Naive B cell (primary cell): ENCODE measurements at regions not wholly inside any gene's neighbourhood (a gene's known extent, or its start where the extent isn't known, plus 50 kb on each side); places are given as distances from the start of the nearest gene placed in this dataset.

Experiments
- ATAC-seq, 2 donors: fragments of 150-1000 bp; cut with Tn5 transposase; 2 replicates each; pipeline ENCODE4 v1.10.0; 2021; ENCODE audit warnings: low read depth in 2 of 2, mild to moderate bottlenecking in 2 of 2, moderate library complexity in 2 of 2
- DNase-seq: peaks from one replicate; pipeline ENCODE4 v3.0.0; 2022
- H3K27ac Mint-ChIP-seq, 6 donors: one replicate each; pipeline ENCODE4 v1.8.0; 2020 to 2022; ENCODE audit warnings: mild to moderate bottlenecking in 6 of 6, mixed read lengths in 6 of 6, moderate library complexity in 5 of 6, inconsistent platforms in 2 of 6
- H3K27me3 Mint-ChIP-seq, 3 donors: one replicate each; pipeline ENCODE4 v1.8.0; 2021 to 2022; ENCODE audit warnings: mixed read lengths in 3 of 3, mild to moderate bottlenecking in 1 of 3
- H3K36me3 Mint-ChIP-seq, 2 donors: one replicate each; pipeline ENCODE4 v1.8.0; 2020 to 2022; ENCODE audit warnings: mixed read lengths in 2 of 2, inconsistent platforms in 1 of 2, mild to moderate bottlenecking in 1 of 2
- H3K4me1 Mint-ChIP-seq, 3 donors: one replicate each; pipeline ENCODE4 v1.8.0; 2020 to 2022; ENCODE audit warnings: mixed read lengths in 3 of 3, inconsistent platforms in 1 of 3, mild to moderate bottlenecking in 1 of 3, moderate library complexity in 1 of 3
- H3K4me3 Mint-ChIP-seq, 8 donors: one replicate each; pipeline ENCODE4 v1.8.0; 2020 to 2022; ENCODE audit warnings: mild to moderate bottlenecking in 8 of 8, mixed read lengths in 8 of 8, moderate library complexity in 8 of 8, inconsistent platforms in 2 of 8
- H3K9me3 Mint-ChIP-seq, 7 donors: one replicate each; pipeline ENCODE4 v1.8.0; 2020 to 2022; ENCODE audit warnings: mixed read lengths in 7 of 7, mild to moderate bottlenecking in 5 of 7, inconsistent platforms in 2 of 7, moderate library complexity in 1 of 7

DNA sequence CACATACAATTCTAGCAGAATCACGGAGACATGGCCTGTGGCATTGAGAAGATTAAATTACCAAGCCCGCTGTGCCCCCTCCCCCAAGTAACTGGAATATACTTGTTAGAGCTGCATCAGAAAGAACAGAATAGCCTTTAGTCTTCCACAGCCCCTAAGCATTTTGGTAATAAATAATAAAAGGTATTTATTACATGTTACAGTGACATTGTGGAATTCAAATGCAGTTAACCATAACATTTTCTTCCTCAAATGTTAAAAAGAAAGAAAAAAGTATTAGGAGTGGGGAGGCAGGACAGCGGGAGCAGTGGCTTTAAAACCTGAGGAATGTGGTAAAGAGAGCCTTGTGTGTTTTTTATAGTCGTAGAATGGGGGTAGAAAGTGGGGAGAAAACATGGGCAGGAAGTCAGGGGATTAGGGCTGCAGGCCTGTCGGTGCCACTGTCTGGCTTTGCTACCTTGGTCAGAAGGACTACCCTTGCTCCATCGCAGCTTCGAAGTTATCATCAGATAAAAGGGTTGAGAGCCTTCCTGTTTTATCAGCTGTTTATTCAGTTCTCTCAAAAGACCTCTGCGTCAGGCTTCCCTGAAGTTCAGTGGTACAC, 255.9 kb downstream of the MSRB3 start:
- H3K4me1 Mint-ChIP-seq: no peaks in the 10 kb centered on the region
- H3K36me3 Mint-ChIP-seq: no peaks in the 10 kb centered on the region
- ATAC-seq: no peak
- no peak for DNase-seq
- no peak overlapping the region for H3K4me3 Mint-ChIP-seq
- no peak overlapping the region for H3K27ac Mint-ChIP-seq
- H3K9me3 Mint-ChIP-seq: peaks cover 0 to 14% (median 6%) of the 10 kb centered on the region in 7 donors
- peaks cover 0 to 3% (median 0%) of the 10 kb centered on the region in 3 donors for H3K27me3 Mint-ChIP-seq

DNA sequence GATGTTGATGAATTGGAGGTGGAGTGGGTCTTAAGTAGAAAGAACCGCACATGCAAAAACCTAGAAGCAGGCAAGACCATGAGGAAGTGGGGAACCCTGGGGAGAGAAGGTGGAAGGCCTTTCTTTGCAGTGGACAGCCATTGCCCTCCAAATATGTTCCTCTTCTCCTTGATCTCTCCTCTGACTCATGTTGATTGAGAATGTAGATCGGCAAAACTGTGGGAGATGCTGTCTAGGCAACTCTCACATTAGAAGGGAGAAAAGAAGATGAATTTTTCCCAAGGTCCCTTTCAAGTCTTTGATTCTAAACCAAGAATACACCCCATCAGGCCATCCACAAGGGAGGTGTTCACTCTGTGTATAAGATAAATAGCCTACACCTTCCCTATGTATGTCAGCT, 257.5 kb downstream of the MSRB3 start:
- no peak for ATAC-seq
- H3K27ac Mint-ChIP-seq: no peak overlapping the region
- H3K27me3 Mint-ChIP-seq: peaks cover 0 to 3% (median 0%) of the 10 kb centered on the region in 3 donors
- no peaks in the 10 kb centered on the region for H3K36me3 Mint-ChIP-seq
- no peaks in the 10 kb centered on the region for H3K4me1 Mint-ChIP-seq
- no peak overlapping the region for H3K4me3 Mint-ChIP-seq
- DNase-seq: no peak
- peaks cover 10 to 27% (median 15%) of the 10 kb centered on the region in 7 donors for H3K9me3 Mint-ChIP-seq

DNA sequence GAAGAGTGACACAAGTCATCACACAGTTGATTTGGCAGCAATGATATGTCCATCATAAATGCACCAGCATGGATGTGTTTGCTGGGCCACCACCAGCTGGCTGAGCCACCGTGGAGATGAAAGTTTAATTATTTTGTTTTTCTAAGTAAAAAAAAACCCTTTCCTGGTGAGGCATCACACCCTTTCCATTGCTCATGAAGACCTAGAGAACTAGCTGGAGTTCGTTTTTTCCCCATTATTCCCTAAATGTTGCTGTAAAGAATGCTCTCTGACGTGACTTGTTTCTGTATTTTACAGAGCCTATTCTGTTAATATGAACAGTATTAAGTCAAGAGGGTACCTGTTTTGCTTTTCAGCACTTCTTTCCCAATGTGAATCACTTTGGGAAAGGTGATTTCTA, 257.9 kb downstream of the MSRB3 start:
- Mint-ChIP-seq H3K4me1 (no peaks in the 10 kb centered on the region), H3K9me3 (peaks cover 10 to 29% (median 15%) of the 10 kb centered on the region in 7 donors), H3K27ac (no peak overlapping the region), H3K36me3 (no peaks in the 10 kb centered on the region), H3K27me3 (peaks cover 0 to 3% (median 0%) of the 10 kb centered on the region in 3 donors), H3K4me3 (no peak overlapping the region)
- no peak for DNase-seq
- ATAC-seq: no peak

DNA sequence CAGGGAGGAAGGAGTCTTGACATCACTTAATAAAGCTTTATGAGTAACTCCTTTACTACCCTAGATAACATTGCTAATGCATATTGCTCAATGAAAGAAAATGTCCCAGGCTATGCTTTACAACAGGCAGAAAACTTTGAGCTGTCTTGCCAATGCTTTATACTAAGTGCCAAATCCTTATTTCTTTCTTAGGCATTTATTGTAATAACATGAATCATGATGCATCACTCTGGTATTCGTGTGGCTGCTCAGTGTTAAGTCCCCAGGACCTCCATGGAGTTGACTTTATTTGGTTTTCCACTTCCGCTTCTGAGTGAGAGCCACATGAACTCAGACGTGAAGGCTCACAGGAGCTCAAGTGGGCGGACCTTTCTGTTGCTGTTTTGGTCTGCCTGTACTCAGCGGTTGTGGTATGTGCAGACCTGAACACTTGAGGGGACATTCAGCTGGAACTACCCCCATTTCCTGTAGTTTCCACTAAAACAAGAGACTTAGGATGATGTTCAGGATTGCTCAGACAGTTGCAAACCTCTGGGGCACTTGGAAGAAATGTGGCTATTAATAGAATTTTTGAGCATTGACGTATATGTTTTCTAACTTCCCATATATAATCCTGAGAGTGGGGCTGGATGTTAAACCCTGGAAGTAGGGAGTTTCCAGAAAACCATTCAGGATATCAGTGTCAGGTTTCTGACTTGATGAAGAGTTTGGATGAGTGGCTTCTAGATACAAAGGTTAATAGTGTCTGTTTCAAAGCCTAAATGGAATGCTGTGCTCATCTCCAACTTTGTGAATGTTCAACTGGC, 258.6 kb downstream of the MSRB3 start:
- DNase-seq: no peak
- Mint-ChIP-seq H3K27ac (no peak overlapping the region), H3K27me3 (peaks cover 0 to 3% (median 0%) of the 10 kb centered on the region in 3 donors), H3K4me1 (no peaks in the 10 kb centered on the region), H3K4me3 (no peak overlapping the region), H3K36me3 (no peaks in the 10 kb centered on the region), H3K9me3 (peaks cover 10 to 30% (median 15%) of the 10 kb centered on the region in 7 donors)
- no peak for ATAC-seq

DNA sequence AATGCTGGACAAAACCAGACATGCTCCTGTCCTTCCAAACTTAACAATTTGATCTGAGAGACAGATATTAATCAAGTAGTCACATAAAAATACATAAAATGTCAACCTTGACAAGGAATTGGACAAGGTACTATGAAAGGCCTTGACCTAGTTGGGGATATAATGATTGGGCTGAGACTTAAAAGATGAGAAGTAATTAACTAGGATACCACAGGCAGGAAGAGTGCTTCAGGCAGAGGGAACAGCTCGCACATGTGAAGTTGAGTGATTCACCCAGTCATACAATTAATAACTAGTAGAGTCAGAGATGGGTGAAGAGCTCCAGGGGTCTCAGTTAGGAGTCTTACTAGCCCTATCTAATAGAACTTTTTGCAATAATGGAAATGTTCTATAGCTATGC, 259.5 kb downstream of the MSRB3 start:
- ATAC-seq (no peak), DNase-seq (no peak)
- Mint-ChIP-seq H3K36me3 (no peaks in the 10 kb centered on the region), H3K9me3 (peaks cover 10 to 30% (median 15%) of the 10 kb centered on the region in 7 donors), H3K4me1 (no peaks in the 10 kb centered on the region), H3K4me3 (no peak overlapping the region), H3K27ac (no peak overlapping the region), H3K27me3 (peaks cover 0 to 3% (median 0%) of the 10 kb centered on the region in 3 donors)

DNA sequence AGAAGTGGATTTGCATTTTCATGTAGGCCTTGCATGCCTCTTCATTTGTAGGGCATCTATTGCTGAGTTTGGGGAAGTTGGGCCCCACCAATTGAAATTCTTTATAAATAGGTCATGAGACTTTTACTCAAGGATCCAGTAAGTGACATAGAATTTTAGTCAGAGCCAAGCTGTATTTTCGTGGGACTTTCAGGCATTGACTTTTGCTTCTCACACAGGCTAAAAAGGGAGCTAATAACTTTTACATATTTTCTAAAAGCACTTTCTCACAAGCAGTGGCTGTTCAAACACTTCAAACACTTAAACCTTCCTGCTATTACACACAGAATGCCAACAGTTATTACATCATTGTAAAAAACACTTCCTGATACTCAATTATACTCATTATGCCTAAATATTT, 260.5 kb downstream of the MSRB3 start:
- DNase-seq (no peak), ATAC-seq (no peak)
- no peak overlapping the region for H3K4me3 Mint-ChIP-seq
- peaks cover 10 to 30% (median 17%) of the 10 kb centered on the region in 7 donors for H3K9me3 Mint-ChIP-seq
- no peak overlapping the region for H3K27ac Mint-ChIP-seq
- no peaks in the 10 kb centered on the region for H3K36me3 Mint-ChIP-seq
- H3K27me3 Mint-ChIP-seq: peaks cover 0 to 3% (median 0%) of the 10 kb centered on the region in 3 donors
- no peaks in the 10 kb centered on the region for H3K4me1 Mint-ChIP-seq

DNA sequence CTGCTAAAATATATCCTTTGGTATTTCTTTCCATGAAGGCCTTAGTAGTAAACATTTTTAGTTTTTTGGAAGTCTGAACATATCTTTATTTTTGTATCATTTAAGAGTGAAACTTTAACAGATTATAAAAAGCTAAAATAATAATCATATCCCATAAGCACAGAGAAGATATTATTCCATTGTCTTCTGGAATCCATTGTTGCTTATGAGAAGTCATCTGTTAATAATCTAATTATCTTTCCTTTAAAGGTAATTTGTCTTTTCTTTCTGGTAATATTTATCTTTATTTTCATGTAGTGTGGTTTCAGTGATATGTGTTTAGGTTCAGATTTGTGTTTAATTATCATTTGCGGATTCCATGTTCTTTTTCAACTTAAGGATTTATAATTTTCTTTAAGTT, 261.7 kb downstream of the MSRB3 start:
- Mint-ChIP-seq H3K27ac (no peak overlapping the region), H3K4me3 (no peak overlapping the region), H3K36me3 (no peaks in the 10 kb centered on the region), H3K4me1 (no peaks in the 10 kb centered on the region), H3K9me3 (peaks cover 10 to 30% (median 17%) of the 10 kb centered on the region in 7 donors), H3K27me3 (peaks cover 0 to 3% (median 0%) of the 10 kb centered on the region in 3 donors)
- DNase-seq: no peak
- no peak for ATAC-seq

DNA sequence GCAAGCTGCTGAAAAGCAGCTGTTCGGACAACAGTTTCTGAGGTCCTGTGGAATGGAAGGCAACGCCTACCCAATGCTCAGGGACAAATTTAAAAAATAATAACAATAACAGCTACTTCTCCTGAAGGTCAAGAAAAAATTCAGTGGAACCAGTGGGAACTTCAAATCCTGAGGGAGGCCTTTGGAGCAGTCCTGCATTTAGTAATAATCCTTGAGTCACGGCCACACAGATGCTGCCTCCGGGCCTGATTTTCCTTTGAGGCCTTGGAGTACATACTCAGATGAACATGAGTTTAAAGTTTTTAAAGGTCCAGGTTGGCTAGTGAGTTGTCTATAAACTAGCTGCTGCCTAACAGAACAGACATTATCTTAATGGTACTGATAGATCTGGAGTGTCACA, 268.0 kb downstream of the MSRB3 start:
- no peaks in the 10 kb centered on the region for H3K27me3 Mint-ChIP-seq
- H3K4me1 Mint-ChIP-seq: no peaks in the 10 kb centered on the region
- H3K9me3 Mint-ChIP-seq: peaks cover 0 to 7% (median 0%) of the 10 kb centered on the region in 7 donors
- DNase-seq: no peak
- ATAC-seq: no peak
- H3K27ac Mint-ChIP-seq: no peak overlapping the region
- no peaks in the 10 kb centered on the region for H3K36me3 Mint-ChIP-seq
- H3K4me3 Mint-ChIP-seq: no peak overlapping the region

DNA sequence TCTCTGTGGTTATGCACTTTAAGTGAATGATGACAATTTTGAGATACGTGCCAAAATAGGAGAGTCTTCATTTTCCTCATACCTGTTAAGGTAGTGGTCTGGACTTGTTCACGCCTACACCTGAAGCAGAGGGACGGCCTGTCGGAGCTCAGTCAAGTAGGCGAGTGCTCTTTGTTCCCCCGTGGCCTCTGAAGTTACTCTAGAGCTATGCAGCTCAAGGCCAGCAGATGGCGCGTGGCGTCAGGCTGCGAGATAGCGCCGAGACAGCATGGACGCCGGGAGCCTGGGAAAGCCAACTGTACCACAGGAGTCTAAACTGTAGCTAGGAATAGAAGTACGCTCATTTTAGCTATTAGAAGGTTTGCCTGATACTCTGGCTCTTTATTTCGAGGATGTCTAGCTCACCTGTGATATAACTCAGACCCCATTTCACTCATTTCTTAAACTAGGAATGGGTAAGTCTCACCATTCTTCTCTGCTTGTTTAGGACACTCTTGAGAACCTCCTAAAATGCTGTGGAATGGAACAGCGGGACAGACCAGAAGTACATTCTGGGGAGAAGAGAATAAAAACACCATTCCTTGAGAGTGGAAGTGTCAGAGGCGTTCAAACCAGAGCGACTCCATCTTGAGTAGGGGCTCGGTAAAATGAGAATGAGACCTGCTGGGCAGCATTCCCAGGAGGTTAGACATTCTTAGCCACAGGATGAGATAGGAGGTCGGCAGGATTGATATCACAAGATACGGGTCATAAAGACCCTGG, 267.4 kb upstream of the HMGA2 start:
- Mint-ChIP-seq H3K4me1 (peaks cover 0 to 9% (median 4%) of the 10 kb centered on the region in 3 donors), H3K9me3 (no peaks in the 10 kb centered on the region), H3K4me3 (no peak overlapping the region), H3K27ac (no peak overlapping the region), H3K36me3 (no peaks in the 10 kb centered on the region), H3K27me3 (peaks cover 0 to 19% (median 19%) of the 10 kb centered on the region in 3 donors)
- DNase-seq (peak; percentile 36), ATAC-seq (peak; percentile 68 to 80)

DNA sequence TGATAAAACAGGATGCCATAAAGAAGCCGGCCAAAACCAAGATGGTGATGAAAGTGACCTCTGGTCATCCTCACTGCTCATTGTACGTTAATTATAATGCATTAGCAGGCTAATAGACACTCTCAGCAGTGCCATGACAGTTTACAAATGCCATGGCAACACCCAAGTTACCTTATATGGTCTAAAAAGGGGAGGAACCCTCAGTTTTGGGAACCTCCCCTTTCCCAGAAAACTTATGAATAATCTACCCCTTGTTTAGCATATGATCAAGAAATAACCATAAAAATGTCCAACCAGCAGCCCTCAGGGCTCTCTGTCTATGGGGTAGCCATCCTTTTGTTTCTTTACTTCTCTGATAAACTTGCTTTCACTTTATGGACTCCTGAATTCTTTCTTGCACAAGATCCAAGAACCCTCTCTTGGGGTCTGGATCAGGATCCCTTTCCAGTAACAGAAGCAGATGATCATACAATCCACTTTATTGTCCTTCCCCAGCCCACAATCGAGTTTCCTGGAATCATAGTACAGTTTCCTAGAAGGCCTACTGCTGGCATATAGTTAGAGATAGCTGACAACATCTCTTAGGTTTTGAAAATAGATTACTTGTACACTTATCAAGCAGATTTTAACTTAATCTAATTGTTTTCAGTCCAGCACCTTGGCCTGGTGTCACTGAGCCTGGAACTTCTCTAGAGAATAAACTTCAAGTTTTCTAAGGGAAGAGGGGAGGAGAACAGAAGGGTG, 266.7 kb upstream of the HMGA2 start:
- ATAC-seq (no peak), DNase-seq (no peak)
- Mint-ChIP-seq H3K27me3 (peaks cover 0 to 23% (median 19%) of the 10 kb centered on the region in 3 donors), H3K4me3 (no peak overlapping the region), H3K27ac (no peak overlapping the region), H3K4me1 (peaks cover 0 to 9% (median 4%) of the 10 kb centered on the region in 3 donors), H3K9me3 (no peaks in the 10 kb centered on the region), H3K36me3 (no peaks in the 10 kb centered on the region)

DNA sequence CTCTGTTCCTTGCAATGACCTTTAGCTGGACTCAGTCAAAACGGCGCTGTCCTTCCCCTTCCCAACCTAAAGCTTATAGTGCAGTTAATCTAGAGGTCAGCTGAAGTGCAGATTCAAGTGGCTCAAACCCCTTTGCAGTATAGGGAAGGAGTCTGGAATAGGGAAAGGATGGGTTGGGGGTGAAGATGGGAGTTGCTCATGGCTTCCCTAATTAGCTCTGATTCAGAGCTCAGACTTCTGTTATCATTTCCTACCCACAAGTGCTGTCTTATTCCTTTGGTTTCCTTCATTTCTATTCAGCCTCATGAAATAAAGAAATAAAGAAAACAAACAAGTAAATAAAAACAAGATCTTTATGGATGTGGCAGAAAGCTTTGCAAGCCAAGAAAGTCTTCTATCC, 264.0 kb upstream of the HMGA2 start:
- no peak overlapping the region for H3K4me3 Mint-ChIP-seq
- ATAC-seq (no peak), DNase-seq (no peak)
- H3K36me3 Mint-ChIP-seq: no peaks in the 10 kb centered on the region
- no peaks in the 10 kb centered on the region for H3K9me3 Mint-ChIP-seq
- H3K27ac Mint-ChIP-seq: no peak overlapping the region
- H3K27me3 Mint-ChIP-seq: peaks cover 12 to 32% (median 19%) of the 10 kb centered on the region in 3 donors
- peaks cover 0 to 9% (median 4%) of the 10 kb centered on the region in 3 donors for H3K4me1 Mint-ChIP-seq

DNA sequence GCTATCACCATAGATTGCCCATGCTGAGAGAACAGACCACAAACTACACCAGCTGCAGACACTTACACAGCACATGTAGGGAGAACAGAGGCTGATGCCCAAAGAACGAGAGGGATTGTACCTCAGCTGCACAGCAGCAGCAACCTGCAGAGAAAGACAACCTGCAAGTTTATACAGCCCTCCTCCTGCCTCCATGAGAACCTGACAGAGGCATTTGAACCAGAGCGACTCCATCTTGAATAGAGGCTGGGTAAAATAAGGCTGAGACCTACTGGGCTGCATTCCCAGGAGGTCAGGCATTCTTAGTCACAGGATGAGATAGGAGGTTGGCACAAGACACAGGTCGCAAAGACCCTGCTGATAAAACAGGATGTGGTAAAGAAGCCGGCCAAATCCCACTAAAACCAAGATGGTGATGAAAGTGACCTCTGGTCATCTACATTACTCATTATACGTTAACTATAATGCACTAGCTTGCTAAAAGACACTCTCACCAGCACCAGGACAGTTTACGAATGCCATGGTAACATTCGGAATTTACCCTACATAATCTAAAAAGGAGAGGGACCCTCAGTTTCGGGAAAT, 262.4 kb upstream of the HMGA2 start:
- no peak overlapping the region for H3K27ac Mint-ChIP-seq
- no peak for ATAC-seq
- DNase-seq: no peak
- no peaks in the 10 kb centered on the region for H3K36me3 Mint-ChIP-seq
- no peaks in the 10 kb centered on the region for H3K9me3 Mint-ChIP-seq
- peaks cover 0 to 2% (median 0%) of the 10 kb centered on the region in 3 donors for H3K4me1 Mint-ChIP-seq
- H3K4me3 Mint-ChIP-seq: no peak overlapping the region
- peaks cover 12 to 25% (median 20%) of the 10 kb centered on the region in 3 donors for H3K27me3 Mint-ChIP-seq
